ENCODE measurements at regions not wholly inside any gene's neighbourhood (a gene's known extent, or its start where the extent isn't known, plus 50 kb on each side); places are given as distances from the start of the nearest gene placed in this dataset.

GRCh38 chr1:233453433-233454200 is 126.1 kb downstream of the MAP3K21 start:
- DNase-seq (ENCODE audit: low spot score) (no peak), ATAC-seq (no peak)
- no peak overlapping the region for H3K27ac Mint-ChIP-seq
- peaks cover 10% of the 10 kb centered on the region for H3K4me1 Mint-ChIP-seq
- POLR2A ChIA-PET: no interaction called here
- CTCF ChIA-PET: no interaction called here
- H3K36me3 Mint-ChIP-seq: peaks cover 39% of the 10 kb centered on the region
- no peaks in the 10 kb centered on the region for H3K27me3 Mint-ChIP-seq (ENCODE audit: low read depth)
- peaks cover 46% of the 10 kb centered on the region for H3K9me3 Mint-ChIP-seq
- TF ChIP-seq STAT6 (CRISPR knock-in tag; conservative IDR thresholded peaks at IDR 0.05; ENCODE audit: low read depth) (no peak), NFE2L1 (CRISPR knock-in tag; IDR thresholded peaks at IDR 0.05) (no peak), ESRRA (CRISPR knock-in tag; IDR thresholded peaks at IDR 0.05; ENCODE audit: borderline replicate concordance) (no peak), HMGA2 (CRISPR knock-in tag; IDR thresholded peaks at IDR 0.05) (no peak), ELF4 (CRISPR knock-in tag; IDR thresholded peaks at IDR 0.05; ENCODE audit: low read depth) (no peak), KAT7 (CRISPR knock-in tag; IDR thresholded peaks at IDR 0.05; ENCODE audit: borderline replicate concordance) (no peak), MAX (CRISPR knock-in tag; IDR thresholded peaks at IDR 0.05) (no peak), NR2C2 (CRISPR knock-in tag; IDR thresholded peaks at IDR 0.05) (no peak), PREB (CRISPR knock-in tag; IDR thresholded peaks at IDR 0.05; ENCODE audit: borderline replicate concordance) (no peak), ZNF425 (CRISPR knock-in tag; conservative IDR thresholded peaks at IDR 0.05) (no peak), ATF1 (CRISPR knock-in tag; IDR thresholded peaks at IDR 0.05) (no peak), NR3C1 (CRISPR knock-in tag; conservative IDR thresholded peaks at IDR 0.05; ENCODE audit: low read depth) (no peak), ZNF138 (CRISPR knock-in tag; conservative IDR thresholded peaks at IDR 0.05) (no peak), FOXJ3 (CRISPR knock-in tag; IDR thresholded peaks at IDR 0.05; ENCODE audit: borderline replicate concordance) (no peak)
- TF ChIP-seq, protein P1, sequence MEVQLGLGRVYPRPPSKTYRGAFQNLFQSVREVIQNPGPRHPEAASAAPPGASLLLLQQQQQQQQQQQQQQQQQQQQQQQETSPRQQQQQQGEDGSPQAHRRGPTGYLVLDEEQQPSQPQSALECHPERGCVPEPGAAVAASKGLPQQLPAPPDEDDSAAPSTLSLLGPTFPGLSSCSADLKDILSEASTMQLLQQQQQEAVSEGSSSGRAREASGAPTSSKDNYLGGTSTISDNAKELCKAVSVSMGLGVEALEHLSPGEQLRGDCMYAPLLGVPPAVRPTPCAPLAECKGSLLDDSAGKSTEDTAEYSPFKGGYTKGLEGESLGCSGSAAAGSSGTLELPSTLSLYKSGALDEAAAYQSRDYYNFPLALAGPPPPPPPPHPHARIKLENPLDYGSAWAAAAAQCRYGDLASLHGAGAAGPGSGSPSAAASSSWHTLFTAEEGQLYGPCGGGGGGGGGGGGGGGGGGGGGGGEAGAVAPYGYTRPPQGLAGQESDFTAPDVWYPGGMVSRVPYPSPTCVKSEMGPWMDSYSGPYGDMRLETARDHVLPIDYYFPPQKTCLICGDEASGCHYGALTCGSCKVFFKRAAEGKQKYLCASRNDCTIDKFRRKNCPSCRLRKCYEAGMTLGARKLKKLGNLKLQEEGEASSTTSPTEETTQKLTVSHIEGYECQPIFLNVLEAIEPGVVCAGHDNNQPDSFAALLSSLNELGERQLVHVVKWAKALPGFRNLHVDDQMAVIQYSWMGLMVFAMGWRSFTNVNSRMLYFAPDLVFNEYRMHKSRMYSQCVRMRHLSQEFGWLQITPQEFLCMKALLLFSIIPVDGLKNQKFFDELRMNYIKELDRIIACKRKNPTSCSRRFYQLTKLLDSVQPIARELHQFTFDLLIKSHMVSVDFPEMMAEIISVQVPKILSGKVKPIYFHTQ (CRISPR knock-in tag; IDR thresholded peaks at IDR 0.05): no peak
- TF ChIP-seq, protein P2, sequence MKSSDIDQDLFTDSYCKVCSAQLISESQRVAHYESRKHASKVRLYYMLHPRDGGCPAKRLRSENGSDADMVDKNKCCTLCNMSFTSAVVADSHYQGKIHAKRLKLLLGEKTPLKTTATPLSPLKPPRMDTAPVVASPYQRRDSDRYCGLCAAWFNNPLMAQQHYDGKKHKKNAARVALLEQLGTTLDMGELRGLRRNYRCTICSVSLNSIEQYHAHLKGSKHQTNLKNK (CRISPR knock-in tag; IDR thresholded peaks at IDR 0.05): no peak
- no peak overlapping the region for H3K4me3 Mint-ChIP-seq
